ENCODE measurements at regions not wholly inside any gene's neighbourhood (a gene's known extent, or its start where the extent isn't known, plus 50 kb on each side); places are given as distances from the start of the nearest gene placed in this dataset.

GRCh38 chr5:167881041-167881440 lies 410.4 kb upstream of the WWC1 start:
- Mint-ChIP-seq H3K4me1 (no peaks in the 10 kb centered on the region), H3K9me3 (peaks cover 2% of the 10 kb centered on the region), H3K27ac (no peak overlapping the region), H3K36me3 (no peaks in the 10 kb centered on the region), H3K4me3 (no peak overlapping the region)
- no peak for DNase-seq (ENCODE audit: low spot score in 2 of 2)
- ATAC-seq: no peak

- Mint-ChIP-seq H3K9me3 (peaks cover 4% of the 10 kb centered on the region), H3K4me3 (no peak overlapping the region), H3K27ac (no peak overlapping the region), H3K36me3 (no peaks in the 10 kb centered on the region), H3K4me1 (no peaks in the 10 kb centered on the region)
- ATAC-seq: no peak
- no peak for DNase-seq (ENCODE audit: low spot score in 2 of 2)
These were observed 405.2 kb upstream of the WWC1 start for GRCh38 chr5:167886196-167886595.

GRCh38 chr5:167888393-167888792 lies 403.1 kb upstream of the WWC1 start:
- Mint-ChIP-seq H3K4me3 (no peak overlapping the region), H3K4me1 (no peaks in the 10 kb centered on the region), H3K36me3 (no peaks in the 10 kb centered on the region), H3K27ac (no peak overlapping the region), H3K9me3 (peaks cover 2% of the 10 kb centered on the region)
- DNase-seq (ENCODE audit: low spot score in 2 of 2) (no peak), ATAC-seq (no peak)

- Mint-ChIP-seq H3K4me3 (no peak overlapping the region), H3K9me3 (peaks cover 3% of the 10 kb centered on the region), H3K27ac (no peak overlapping the region), H3K36me3 (no peaks in the 10 kb centered on the region), H3K4me1 (no peaks in the 10 kb centered on the region)
- ATAC-seq (no peak), DNase-seq (ENCODE audit: low spot score in 2 of 2) (no peak)
These were observed 402.2 kb upstream of the WWC1 start for GRCh38 chr5:167889276-167889675.

GRCh38 chr5:167892352-167893115 lies 398.9 kb upstream of the WWC1 start:
- no peaks in the 10 kb centered on the region for H3K4me1 Mint-ChIP-seq
- no peaks in the 10 kb centered on the region for H3K36me3 Mint-ChIP-seq
- H3K9me3 Mint-ChIP-seq: peaks cover 12% of the 10 kb centered on the region
- no peak overlapping the region for H3K27ac Mint-ChIP-seq
- ATAC-seq: no peak
- no peak overlapping the region for H3K4me3 Mint-ChIP-seq
- DNase-seq (ENCODE audit: low spot score in 2 of 2): no peak

GRCh38 chr5:167893271-167893670 lies 398.2 kb upstream of the WWC1 start:
- no peak for DNase-seq (ENCODE audit: low spot score in 2 of 2)

GRCh38 chr5:167894631-167895472 lies 396.6 kb upstream of the WWC1 start:
- H3K36me3 Mint-ChIP-seq: no peaks in the 10 kb centered on the region
- ATAC-seq: no peak
- H3K27ac Mint-ChIP-seq: no peak overlapping the region
- H3K4me1 Mint-ChIP-seq: no peaks in the 10 kb centered on the region
- H3K9me3 Mint-ChIP-seq: peaks cover 20% of the 10 kb centered on the region
- H3K4me3 Mint-ChIP-seq: no peak overlapping the region
- no peak for DNase-seq (ENCODE audit: low spot score in 2 of 2)

More at GRCh38 chr5:167893271-167893670, 398.2 kb upstream of the WWC1 start:
- H3K4me3 Mint-ChIP-seq: no peak overlapping the region
- no peak overlapping the region for H3K27ac Mint-ChIP-seq
- no peaks in the 10 kb centered on the region for H3K36me3 Mint-ChIP-seq
- no peaks in the 10 kb centered on the region for H3K4me1 Mint-ChIP-seq
- H3K9me3 Mint-ChIP-seq: peaks cover 12% of the 10 kb centered on the region
- ATAC-seq: no peak

- no peaks in the 10 kb centered on the region for H3K4me1 Mint-ChIP-seq
- H3K27ac Mint-ChIP-seq: no peak overlapping the region
- H3K36me3 Mint-ChIP-seq: no peaks in the 10 kb centered on the region
These were observed 395.4 kb upstream of the WWC1 start for GRCh38 chr5:167895899-167896659.

GRCh38 chr5:167896814-167897213 lies 394.6 kb upstream of the WWC1 start:
- no peaks in the 10 kb centered on the region for H3K36me3 Mint-ChIP-seq
- peaks cover 20% of the 10 kb centered on the region for H3K9me3 Mint-ChIP-seq
- H3K4me1 Mint-ChIP-seq: no peaks in the 10 kb centered on the region
- no peak overlapping the region for H3K4me3 Mint-ChIP-seq
- DNase-seq (ENCODE audit: low spot score in 2 of 2): no peak
- no peak for ATAC-seq
- no peak overlapping the region for H3K27ac Mint-ChIP-seq

More at GRCh38 chr5:167895899-167896659, 395.4 kb upstream of the WWC1 start:
- ATAC-seq (no peak), DNase-seq (ENCODE audit: low spot score in 2 of 2) (no peak)
- Mint-ChIP-seq H3K9me3 (peaks cover 22% of the 10 kb centered on the region), H3K4me3 (no peak overlapping the region)

- no peak overlapping the region for H3K27ac Mint-ChIP-seq
- no peak overlapping the region for H3K4me3 Mint-ChIP-seq
- H3K36me3 Mint-ChIP-seq: no peaks in the 10 kb centered on the region
- DNase-seq (ENCODE audit: low spot score in 2 of 2) (no peak), ATAC-seq (no peak)
- H3K9me3 Mint-ChIP-seq: peaks cover 20% of the 10 kb centered on the region
- H3K4me1 Mint-ChIP-seq: no peaks in the 10 kb centered on the region
These were observed 394.1 kb upstream of the WWC1 start for GRCh38 chr5:167897371-167897770.

GRCh38 chr5:167898361-167899042 lies 392.9 kb upstream of the WWC1 start:
- Mint-ChIP-seq H3K4me1 (no peaks in the 10 kb centered on the region), H3K9me3 (peaks cover 20% of the 10 kb centered on the region), H3K27ac (no peak overlapping the region), H3K36me3 (no peaks in the 10 kb centered on the region), H3K4me3 (no peak overlapping the region)
- ATAC-seq (no peak), DNase-seq (ENCODE audit: low spot score in 2 of 2) (no peak)

GRCh38 chr5:167899490-167900070 lies 391.9 kb upstream of the WWC1 start:
- H3K36me3 Mint-ChIP-seq: no peaks in the 10 kb centered on the region
- DNase-seq (ENCODE audit: low spot score in 2 of 2): no peak
- no peak overlapping the region for H3K4me3 Mint-ChIP-seq
- no peak for ATAC-seq
- no peak overlapping the region for H3K27ac Mint-ChIP-seq
- H3K4me1 Mint-ChIP-seq: no peaks in the 10 kb centered on the region
- H3K9me3 Mint-ChIP-seq: peaks cover 16% of the 10 kb centered on the region

GRCh38 chr5:167900340-167900935 lies 391.0 kb upstream of the WWC1 start:
- Mint-ChIP-seq H3K4me1 (no peaks in the 10 kb centered on the region), H3K36me3 (no peaks in the 10 kb centered on the region), H3K4me3 (no peak overlapping the region), H3K27ac (no peak overlapping the region), H3K9me3 (peaks cover 15% of the 10 kb centered on the region)
- DNase-seq (ENCODE audit: low spot score in 2 of 2) (no peak), ATAC-seq (no peak)

- no peak for DNase-seq (ENCODE audit: low spot score in 2 of 2)
- no peak overlapping the region for H3K27ac Mint-ChIP-seq
These were observed 389.1 kb upstream of the WWC1 start for GRCh38 chr5:167902298-167902697.

More at GRCh38 chr5:167902298-167902697, 389.1 kb upstream of the WWC1 start:
- ATAC-seq: no peak
- Mint-ChIP-seq H3K36me3 (no peaks in the 10 kb centered on the region), H3K4me3 (no peak overlapping the region), H3K4me1 (no peaks in the 10 kb centered on the region), H3K9me3 (peaks cover 10% of the 10 kb centered on the region)
